ENCODE measurements at regions not wholly inside any gene's neighbourhood (a gene's known extent, or its start where the extent isn't known, plus 50 kb on each side); places are given as distances from the start of the nearest gene placed in this dataset.
"Not testable (repeated sequence)": the region's sequence is repeated elsewhere in the genome, so short reads cannot be mapped to it uniquely, and the experiment has no call there.

GRCh38 chr3:95813244-95813643, 1001.1 kb upstream of the EPHA6 start:
- TF ChIP-seq, protein P1, sequence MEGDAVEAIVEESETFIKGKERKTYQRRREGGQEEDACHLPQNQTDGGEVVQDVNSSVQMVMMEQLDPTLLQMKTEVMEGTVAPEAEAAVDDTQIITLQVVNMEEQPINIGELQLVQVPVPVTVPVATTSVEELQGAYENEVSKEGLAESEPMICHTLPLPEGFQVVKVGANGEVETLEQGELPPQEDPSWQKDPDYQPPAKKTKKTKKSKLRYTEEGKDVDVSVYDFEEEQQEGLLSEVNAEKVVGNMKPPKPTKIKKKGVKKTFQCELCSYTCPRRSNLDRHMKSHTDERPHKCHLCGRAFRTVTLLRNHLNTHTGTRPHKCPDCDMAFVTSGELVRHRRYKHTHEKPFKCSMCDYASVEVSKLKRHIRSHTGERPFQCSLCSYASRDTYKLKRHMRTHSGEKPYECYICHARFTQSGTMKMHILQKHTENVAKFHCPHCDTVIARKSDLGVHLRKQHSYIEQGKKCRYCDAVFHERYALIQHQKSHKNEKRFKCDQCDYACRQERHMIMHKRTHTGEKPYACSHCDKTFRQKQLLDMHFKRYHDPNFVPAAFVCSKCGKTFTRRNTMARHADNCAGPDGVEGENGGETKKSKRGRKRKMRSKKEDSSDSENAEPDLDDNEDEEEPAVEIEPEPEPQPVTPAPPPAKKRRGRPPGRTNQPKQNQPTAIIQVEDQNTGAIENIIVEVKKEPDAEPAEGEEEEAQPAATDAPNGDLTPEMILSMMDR (IDR thresholded peaks at IDR 0.05; ENCODE audit: insufficient read depth, missing control alignments): no peak
- no peak for FAIRE-seq

GRCh38 chr3:95815828-95816227, 998.6 kb upstream of the EPHA6 start:
- TF ChIP-seq, protein P1 (IDR thresholded peaks at IDR 0.05; ENCODE audit: insufficient read depth, missing control alignments): no peak
- no peak for FAIRE-seq
- no peak for DNase-seq (ENCODE audit: insufficient read length, low spot score)

More at GRCh38 chr3:95813244-95813643, 1001.1 kb upstream of the EPHA6 start:
- DNase-seq (ENCODE audit: insufficient read length, low spot score): no peak

DNA sequence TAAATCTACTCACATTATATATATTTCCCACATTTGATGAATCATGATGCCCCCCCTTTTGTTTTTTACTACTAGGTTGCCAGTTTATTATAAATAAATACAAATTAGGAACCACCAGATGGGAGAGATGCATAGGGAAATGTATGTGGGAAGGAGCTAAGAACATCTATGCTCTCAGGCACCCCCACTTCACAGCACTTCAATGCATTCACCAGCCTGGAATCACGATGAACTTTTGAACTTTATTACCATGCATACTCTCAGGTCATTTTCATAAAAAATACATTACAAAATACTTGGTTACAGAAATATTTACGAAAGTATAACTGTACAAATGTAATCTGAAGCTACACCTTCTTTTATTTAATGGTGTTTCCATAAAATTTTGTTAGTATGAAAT, 988.0 kb upstream of the EPHA6 start:
- TF ChIP-seq, protein P1 (IDR thresholded peaks at IDR 0.05; ENCODE audit: insufficient read depth, missing control alignments): no peak
- DNase-seq (ENCODE audit: insufficient read length, low spot score) (no peak), FAIRE-seq (no peak)

DNA sequence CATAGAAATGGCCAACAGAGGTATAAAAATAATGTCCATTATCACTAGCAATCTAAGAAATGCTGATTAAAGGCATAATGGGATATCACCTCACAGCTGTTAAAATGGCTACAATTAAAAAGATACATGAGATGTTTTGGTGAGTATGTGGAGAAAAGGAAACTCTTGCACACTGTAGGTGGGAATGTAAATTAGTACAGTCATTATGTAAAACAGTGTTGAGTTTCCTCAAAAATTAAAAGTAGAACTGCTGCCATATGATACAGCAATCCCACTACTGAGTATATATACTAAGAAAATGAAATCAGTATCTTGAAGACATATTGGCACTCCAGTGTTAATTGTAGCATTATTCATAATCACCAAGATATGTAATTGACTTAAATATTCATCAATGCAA, 982.2 kb upstream of the EPHA6 start:
- TF ChIP-seq, protein P1 (IDR thresholded peaks at IDR 0.05; ENCODE audit: insufficient read depth, missing control alignments): no peak
- FAIRE-seq (no peak), DNase-seq (ENCODE audit: insufficient read length, low spot score) (no peak)

GRCh38 chr3:95860628-95861027, 953.8 kb upstream of the EPHA6 start:
- FAIRE-seq; DNase-seq (ENCODE audit: insufficient read length, low spot score): not testable (repeated sequence)

DNA sequence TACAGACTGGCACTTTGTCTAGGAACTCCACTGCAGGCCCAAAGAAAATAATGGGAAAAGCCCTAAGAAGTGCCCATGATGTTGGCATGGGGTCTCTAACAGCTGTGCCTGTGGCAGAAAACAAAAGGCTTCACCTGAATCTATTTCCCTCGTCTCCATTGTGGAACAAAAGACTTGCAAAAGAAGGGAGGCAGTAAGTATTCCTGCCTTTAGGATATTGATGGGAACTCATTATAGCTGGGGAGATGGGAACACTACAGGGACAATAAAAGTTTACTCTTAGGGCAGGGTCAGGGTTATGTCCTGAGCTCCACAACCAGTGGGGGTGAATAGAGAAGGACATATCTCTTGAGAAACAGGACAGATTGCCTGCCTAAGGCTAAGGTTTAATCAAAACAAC, 930.6 kb upstream of the EPHA6 start:
- DNase-seq (ENCODE audit: insufficient read length, low spot score) (no peak), FAIRE-seq (no peak)
- TF ChIP-seq, protein P1 (IDR thresholded peaks at IDR 0.05; ENCODE audit: insufficient read depth, missing control alignments): no peak

GRCh38 chr3:95886616-95887015, 927.8 kb upstream of the EPHA6 start:
- TF ChIP-seq, protein P1 (IDR thresholded peaks at IDR 0.05; ENCODE audit: insufficient read depth, missing control alignments): no peak
- DNase-seq (ENCODE audit: insufficient read length, low spot score): no peak

DNA sequence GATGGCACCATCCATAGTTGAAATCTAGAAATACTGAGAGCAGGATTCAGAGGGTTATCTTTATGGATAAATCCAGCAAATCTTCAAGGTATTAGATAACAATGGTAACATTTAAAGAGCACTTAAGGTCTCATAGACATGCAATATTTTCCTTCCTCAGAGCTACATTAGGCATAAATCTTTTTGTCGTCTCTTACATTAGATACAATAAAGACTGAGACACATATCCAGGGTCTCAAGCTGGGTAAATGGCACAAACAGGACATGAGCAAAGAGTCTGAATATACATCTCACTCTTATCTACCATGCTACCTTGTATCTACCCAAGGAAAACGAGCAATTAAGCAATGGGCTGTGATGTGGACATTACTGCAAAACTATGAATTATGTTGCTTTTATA, 927.3 kb upstream of the EPHA6 start:
- TF ChIP-seq, protein P1 (IDR thresholded peaks at IDR 0.05; ENCODE audit: insufficient read depth, missing control alignments): no peak
- DNase-seq (ENCODE audit: insufficient read length, low spot score) (no peak), FAIRE-seq (no peak)

More at GRCh38 chr3:95886616-95887015, 927.8 kb upstream of the EPHA6 start:
- no peak for FAIRE-seq
